NCI-H526 treated with DMSO at 0.1 percent for 48 hours (cell line): ENCODE measurements at regions not wholly inside any gene's neighbourhood (a gene's known extent, or its start where the extent isn't known, plus 50 kb on each side); places are given as distances from the start of the nearest gene placed in this dataset.

Experiments used
- DNase-seq: peaks from one replicate; lab custom pipeline; 2025; lab: John Stamatoyannopoulos, UW

DNA sequence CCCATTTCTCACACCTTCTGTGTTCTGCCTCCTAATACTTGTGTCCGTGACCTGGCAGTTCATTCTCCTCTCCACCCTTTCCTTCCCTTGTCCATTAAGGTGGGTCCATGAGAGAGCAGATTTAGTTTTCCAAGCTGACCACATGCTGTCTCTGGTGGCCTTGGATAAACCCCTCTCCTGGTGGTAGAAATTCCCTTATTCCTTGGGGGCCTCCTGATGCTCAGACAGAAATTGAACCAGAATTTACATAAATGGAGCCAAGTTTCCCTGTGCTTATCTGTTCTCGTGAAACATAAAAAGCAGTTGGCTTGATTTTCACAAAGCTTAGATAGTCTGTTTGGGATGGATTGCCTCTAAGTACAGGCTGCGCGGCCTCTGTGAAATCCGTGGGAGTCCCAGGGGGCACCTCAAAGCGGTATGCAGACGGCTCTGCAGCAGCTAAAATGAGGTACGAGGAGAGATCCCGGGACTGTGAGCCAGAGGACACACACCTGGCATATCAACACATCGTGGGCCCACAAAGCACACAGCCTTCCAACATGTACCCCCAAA lies 101.0 kb upstream of the NMNAT3 start:
- DNase-seq: no peak

DNA sequence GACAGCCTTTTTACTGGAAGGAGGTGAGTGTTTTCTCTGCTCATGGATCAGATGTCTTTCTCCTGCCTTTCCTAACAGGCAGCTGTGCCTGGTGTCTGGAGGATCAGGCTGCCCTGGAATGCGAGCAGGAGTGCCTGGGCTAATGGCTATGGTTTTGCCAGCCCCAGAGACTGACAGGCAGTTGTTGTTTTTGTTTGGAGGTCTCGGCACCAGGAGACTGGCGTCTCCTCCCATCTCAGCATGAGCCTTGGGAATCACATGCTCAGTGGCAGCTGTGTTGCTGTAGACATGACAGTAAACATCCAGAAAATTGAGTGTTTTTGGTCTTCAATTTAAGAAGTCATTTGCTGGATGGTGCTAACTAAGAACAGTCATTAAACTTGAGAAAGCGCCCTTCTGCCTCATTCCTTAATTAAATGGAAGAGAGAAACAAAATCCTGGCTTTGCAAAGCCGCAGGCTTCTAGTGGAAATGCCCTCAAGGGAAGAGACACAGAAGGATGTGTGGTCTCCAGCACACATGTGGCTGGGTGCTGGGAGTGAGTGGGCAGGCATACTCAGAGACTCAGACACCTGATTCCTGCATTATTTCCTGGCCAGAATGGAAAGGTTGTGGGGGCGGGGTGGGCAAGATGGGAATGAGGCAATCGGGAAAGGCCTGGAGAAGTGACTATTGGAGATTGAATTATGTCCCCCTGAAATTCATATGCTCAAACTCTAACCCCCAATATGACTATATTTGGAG lies 97.0 kb upstream of the NMNAT3 start:
- DNase-seq: no peak

DNA sequence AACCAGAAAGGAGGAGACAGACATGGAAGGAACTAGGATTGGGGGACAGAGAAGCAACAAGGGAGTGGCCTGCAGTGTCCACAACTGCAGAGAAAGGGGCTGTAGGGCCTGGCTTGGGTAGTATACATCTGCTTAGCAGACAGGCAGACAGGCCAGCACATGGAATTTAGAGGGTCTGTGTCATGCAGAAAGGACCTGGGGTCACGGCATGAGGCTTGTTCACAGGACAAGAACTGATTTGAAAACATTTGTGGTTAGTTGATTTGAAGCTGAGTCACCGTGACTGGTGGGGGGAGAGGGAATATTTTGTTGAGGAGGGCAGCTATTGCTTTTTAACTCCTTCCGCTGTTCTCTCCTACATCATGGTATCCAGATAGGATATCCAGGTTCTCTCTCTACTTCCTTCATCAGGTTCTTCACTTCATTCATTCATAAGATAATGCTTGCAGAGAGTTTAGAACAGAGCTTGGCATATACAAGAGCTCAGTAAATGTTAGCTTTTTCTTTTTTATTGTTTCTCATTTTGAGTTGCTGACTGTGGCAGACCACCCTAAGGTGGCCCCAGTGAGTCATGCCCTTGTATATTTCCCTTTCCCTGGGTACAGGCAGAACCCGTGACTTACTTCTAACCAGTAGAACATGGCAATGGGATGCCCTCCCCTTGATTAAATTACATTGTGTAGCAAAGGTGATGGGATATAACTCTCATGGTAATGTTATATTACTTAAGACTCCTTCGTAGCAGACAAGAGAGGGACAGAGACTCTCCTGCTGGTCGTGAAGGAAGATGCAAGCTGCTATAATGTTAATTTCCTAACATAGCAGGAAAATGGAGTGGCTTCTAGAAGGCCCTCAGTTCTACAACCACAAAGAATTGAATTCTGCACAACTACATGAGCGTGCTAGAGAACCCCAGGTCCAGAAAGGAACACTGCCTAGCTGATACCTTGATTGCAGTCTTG lies 95.0 kb upstream of the NMNAT3 start:
- no peak for DNase-seq

DNA sequence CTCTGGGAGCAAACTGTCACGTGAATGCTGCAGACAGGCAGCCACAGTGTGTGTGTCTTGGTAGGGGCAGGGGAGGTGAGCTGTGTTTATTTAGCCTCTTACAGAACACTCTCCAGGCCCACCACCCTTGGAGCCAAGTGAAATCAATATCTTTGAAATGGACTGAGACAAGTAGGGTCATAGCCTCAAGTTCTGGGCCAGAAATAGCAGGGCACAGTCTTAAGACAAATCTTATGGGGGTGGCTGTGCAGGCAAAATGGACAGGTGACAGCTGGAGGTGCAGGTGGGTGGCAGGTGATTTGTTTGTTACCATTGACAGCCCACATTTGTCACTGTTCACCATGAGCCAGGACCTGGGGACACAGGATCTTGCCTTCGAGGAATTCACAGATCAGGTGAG lies 93.6 kb upstream of the NMNAT3 start:
- DNase-seq: no peak

DNA sequence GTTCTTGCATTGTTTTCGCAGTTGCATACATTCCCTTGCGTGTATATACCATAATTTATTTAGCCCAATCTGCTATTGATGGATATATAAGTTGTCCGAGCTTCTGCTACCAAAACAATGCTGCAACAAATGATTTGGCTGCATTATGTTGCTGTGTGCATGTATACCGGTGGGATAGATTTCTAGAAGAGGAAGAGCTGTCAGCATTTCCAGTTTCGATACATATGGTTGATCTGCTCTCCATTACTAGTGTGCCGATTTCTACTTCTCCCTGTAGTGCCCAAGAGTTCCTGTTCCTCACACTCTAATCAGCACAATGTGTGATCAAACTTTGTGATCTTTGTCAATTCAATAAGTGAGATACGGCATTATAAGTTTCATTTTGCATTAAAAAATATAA lies 92.8 kb upstream of the NMNAT3 start:
- no peak for DNase-seq

DNA sequence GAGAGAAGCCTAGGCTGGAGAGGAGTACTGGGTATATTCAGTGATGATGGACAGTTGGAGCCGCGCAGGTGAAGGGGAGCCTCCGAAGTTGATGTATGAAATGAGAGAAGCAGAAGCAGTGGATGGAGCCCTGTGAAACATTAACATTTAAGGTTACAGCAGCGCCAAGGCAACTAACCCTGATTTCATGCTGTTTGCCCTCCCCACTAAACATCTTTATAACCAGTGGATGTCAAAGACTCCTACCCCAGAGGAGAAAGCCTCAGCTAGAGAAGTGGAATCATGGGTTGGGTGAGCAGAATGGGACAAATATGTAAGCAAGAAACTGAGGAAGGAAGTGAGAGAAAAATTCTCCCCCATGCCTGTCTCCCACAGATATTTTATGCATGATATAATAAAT lies 92.0 kb upstream of the NMNAT3 start:
- DNase-seq: no peak

DNA sequence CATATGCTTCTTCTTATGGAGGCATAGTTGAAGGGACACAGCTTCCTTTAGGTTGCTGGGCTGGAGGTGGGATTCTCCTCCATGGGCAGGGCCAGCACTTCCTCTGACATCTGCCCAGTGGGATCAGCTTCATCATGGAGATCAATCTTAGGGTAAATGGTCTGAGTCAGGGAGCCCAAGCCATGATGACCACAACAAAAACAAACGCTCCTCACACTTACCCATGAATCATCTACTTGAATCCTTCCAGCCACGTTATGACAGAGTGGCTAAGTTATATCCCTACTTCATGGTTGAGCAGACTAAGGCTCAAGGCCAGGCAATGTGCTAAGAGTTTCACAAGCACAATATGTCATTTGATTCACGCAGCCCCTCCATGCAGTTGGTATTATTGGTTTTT lies 87.2 kb upstream of the NMNAT3 start:
- DNase-seq: no peak

DNA sequence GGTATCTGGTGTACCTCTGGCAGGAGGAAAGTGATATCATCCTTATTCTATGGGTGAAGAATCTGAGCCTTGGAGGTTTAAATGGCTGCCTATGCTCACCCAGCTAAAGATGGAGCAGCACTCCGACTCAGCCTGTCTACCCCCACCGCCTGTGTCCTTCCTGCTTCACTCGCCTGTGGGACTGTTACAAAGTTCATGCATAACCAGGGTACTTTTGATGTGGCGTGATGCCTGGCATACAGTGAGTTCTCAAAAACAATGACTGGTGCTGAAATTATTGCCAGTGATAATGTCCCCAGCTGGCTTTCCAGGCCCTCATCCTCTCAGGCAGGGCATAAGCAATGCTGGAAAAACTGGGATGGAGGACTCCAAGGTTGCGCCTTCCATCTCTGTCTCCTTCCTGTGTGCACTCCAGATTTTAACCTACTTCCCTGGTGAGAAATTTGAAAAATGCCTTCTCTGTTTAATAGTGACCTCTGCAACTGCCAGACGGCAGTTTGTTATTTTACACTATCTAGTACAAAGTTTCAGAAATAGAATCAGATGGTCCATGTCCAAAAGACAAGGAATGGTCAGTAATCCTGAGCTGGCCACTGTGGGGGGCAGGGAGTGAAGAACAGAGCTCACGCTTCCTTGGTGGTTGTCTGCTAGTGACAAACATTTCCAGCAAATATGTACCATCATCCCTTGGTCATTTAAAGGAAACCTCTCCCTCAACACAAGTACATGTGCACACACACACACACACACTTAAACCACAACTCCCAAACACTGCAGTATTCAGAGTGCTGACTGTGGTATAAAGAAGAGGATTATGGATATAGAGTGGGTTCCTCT lies 86.5 kb upstream of the NMNAT3 start:
- no peak for DNase-seq

DNA sequence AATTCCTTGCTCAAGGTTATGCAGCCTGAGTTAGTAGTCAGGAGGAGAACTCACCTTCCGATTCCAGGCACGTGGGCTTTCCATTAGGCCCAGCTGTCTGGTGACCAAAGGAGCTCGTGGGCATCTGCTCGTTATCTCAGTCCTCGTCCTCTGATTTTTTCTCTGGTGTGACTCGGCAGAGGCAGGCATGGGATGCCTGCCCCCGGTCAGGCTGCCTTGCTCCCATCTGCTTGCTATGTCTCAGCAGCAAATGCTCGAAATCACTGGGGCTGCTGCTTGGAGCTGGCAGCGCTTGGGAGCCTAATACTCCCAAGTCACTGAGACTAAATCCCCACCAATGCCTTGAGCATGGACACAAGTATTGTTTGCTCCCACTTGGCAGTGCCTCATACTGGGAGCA lies 84.5 kb upstream of the NMNAT3 start:
- DNase-seq: no peak

DNA sequence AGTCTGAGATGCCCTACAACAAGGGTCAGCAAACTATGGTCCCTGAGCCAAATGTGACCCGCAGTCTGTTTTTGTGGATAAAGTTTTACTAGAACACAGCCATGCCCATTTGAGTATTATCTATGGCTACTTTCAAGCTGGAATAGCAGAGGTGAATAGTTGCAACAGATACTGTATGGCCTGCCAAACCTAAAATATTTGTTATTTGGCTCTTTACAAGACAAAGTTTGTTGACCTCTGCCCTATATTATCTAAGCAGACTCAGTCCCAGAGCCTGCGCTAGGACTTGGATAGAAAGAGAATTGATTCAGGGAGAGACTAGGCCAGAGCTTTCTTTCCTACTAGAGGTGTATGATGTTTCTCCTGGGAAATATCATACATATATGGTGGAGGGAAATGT lies 81.7 kb upstream of the NMNAT3 start:
- no peak for DNase-seq

DNA sequence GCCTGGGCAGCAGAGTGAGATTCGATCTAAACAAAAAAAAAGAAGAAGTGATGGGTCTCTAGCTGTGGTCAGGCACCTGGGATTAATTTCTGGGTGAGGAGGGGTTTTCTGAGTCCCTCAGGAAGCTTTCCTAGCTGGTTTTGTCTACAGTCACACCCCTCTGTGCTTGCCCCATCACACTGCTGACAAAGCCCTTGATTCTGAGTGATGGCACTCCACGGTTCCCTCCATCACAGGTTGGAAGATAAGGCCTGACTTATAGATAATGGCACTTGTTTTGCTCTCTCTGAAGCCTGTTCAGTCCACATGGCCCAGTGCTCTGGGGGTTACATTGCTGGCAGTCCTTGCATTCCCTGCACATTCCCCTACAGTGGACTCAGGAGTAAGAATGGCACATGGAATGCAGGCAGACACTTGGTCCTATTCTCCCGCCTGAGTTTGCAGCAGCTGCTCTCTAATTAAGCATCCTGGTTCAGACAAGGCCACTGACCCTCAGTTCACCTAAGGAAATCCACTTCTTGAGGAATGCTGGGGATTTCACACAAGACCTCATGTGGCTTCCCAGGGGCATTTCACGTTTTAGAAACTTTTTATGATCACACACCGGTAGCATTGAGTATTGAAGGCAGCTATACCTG lies 81.0 kb upstream of the NMNAT3 start:
- no peak for DNase-seq

DNA sequence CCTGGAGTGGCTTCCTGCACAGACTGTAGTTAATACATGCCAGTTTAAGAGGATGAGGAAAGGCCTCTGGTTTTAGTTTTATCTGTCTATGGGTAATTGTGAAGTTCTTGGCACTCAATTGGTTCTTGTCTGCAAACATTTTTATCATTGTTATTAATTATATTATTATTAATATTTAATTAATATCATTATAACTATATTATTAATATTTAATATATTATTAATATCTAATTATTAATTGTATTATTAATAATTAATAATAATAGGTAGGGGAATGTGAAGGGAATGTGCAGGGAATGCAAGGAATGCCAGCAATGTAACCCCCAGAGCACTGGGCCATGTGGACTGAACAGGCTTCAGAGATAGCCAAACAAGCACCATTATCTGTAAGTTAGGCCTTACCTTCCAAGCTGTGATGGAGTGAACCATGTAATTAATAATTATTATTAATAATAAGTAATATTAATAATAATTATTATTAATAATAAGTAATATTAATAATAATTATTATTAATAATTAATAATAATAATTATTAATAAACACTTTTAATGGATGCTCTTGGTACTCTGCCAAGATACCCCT lies 79.8 kb upstream of the NMNAT3 start:
- no peak for DNase-seq

DNA sequence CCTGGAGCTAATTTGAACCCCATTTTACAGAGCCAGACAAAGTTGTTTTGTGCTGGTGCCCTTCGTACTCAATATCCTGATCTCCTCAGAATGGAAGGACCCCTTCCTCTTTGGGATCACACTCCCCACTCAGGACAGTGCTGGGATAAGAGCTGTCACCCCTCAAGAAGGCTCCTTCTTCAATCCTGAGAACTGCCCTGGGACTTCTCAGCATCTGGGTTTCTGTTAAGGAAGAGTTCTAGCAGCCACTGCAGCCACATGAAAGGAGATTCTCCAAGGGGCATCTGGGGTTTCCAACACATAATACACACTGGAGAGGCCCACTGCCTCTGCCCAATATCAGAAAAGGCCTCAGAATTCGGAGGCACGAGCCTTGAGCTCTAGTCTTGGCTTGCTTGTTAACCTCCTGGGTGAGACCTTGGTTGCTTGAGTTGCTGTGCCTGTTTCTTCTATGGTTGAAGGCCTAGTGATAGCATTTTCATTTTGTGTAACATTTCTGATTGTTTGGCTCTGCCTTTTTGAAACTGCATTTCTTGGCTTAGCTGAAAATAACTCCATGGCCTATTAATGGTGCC lies 78.8 kb upstream of the NMNAT3 start:
- DNase-seq: no peak

DNA sequence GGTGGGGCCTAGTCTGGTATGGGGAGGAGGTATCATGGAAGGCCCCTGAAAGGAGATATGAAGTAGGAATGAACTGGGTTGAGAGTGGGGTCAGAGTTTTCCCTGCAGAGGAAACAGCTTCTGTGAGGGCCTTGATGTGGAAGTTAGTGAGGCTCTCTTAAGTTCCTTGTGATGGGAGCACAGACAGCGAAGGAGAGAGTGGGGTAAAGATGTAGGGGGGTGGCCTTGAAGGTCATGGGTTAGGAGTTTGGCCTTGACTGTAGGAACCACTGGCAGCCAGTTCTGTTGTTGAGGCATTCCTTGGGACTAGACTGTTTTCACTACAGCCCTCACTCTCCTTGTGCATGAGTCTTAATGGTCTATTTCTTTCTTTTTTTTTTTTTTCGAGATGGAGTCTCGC lies 77.8 kb upstream of the NMNAT3 start:
- DNase-seq: no peak

DNA sequence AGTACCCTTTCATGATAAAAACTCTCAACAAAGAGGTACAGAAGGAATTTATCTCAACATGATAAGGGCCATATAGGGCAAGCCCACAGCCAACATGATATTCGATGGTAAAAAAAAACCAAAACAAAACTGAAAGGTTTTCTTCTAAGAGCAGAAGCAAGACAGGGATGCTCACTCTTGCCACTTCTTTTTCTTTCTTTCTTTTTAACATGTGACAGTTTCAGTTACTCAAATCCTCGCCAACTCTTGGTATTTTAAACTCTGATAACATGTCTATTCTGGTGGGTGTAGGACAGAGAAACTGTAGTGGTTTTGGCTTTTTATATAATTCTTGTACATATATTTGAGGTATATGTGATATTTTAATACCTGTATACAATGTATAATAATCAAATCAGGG lies 74.0 kb upstream of the NMNAT3 start:
- DNase-seq: no peak

DNA sequence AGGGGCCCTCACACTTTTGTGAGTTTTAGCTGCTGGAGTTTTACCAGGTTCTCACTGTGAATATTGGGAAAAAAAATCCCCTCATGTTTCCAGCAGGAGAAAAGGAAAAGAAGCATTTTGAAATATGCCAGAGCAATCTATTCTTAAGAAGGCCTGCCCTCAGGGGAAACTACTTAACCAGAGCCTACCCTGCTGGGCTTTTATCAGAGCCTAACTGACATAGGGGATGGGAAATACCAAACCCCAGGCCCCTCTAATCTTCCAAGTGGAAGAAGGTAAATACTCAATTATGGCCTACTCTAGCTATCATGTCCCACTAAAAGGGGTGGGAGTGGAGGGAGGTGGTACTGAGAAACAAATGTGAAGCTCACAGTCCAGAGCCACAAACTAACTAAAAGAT lies 68.7 kb upstream of the NMNAT3 start:
- DNase-seq: no peak

DNA sequence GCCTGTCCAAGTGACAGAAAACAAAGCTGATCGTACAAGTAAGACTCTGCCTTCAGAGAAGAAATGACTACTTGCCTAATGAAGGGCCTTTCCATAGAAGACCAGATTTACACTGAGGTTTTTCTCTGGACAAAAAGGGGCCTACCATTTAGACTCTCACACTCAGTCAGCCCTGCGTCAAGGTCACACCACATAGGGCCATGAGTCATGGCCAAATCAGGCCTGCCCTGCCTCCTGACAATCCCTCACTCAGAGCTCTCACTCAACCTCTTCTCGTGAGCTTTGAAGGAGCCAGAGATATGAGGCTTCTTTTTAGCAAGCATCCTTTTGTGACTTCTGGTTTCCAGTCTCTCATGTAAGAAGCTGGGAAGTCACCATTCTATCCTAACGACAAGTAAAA lies 68.1 kb upstream of the NMNAT3 start:
- no peak for DNase-seq

DNA sequence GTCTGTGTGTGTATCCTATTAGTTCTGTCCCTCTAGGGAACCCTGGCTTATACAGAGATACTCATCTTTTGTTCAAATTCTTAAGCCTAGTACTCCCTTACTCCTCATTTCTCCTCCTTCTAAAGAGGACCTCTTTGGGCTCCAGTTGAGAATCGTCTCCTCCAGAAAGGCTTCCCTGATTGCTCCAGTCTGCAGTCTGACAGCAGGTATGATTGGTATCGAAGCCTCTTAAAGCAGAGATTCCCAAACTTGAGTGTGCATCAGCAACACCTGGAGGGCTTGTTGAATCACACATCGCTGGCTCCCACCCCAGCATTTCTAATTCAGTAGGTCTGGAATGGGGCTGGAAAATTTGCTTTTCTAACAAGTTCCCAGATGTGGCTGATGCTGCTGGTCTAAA lies 60.9 kb upstream of the NMNAT3 start:
- DNase-seq: no peak

DNA sequence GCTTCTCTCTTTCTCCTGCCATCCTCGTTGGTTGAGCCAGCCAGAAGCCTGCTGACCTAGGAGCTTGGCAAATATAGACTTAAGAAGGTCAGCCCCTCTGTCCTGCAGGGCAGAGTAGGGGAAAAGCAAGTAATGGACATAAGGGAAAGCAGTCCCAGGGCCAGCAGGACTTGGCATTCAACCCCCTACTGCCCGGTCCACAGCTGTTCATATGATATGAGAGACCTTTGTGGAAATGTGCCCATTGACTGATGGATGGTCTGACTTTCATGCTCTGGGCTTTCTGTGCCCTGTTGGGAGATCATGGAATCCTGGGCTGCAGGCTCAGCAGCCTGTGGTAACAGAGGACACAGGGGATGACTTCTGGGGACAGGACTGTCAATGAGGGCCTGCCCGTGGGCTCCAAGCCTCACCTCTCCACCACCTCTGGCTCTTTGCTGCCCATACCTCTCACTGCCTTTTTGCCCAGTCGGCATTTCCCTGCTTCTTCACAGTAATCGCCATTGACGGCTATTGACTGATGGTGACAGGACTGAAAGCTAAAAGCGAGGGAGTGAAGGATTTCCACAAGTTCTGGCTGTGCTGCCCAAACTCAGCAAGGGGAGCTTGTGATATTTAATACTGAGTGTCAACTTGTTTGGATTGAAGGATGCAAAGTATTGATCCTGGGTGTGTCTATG lies 60.0 kb upstream of the NMNAT3 start:
- DNase-seq: no peak

DNA sequence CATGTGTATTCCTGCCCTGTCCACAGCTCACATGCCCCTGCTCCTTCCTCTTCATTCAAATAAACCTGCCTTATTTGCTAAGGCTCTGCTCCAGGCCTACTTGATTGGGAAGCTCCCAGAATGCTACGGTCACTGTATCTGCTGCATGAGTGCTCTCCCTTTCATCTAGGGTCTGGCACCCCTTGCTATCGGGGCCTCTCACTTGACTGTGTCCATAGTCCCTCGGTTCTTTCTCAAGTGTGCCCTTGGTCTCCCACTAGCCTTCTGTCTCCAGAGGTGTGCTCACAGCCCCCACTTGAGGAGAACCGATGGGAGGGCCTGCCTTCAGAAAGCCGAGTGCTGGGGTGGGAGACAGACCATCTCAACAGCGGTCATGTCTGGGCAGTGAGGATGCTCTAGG lies 57.4 kb upstream of the NMNAT3 start:
- DNase-seq: no peak
